Fibroblast of pulmonary artery (primary cell): ENCODE measurements at regions not wholly inside any gene's neighbourhood (a gene's known extent, or its start where the extent isn't known, plus 50 kb on each side); places are given as distances from the start of the nearest gene placed in this dataset.

Experiments used
- DNase-seq: peaks from one replicate; pipeline ENCODE4 v3.0.0-alpha.2; 2010; ENCODE audit warnings: low read depth
- H3K4me3 ChIP-seq: replicated peaks from 2 replicates; pipeline ENCODE4 v1.5.1; 2011; ENCODE audit warnings: low read depth, mild to moderate bottlenecking, control low read depth, low read length, moderate library complexity
- TF ChIP-seq, protein P1 (sequence below): IDR thresholded peaks from 2 replicates; pipeline ENCODE4 v1.5.1; 2011; ENCODE audit warnings: mild to moderate bottlenecking, control low read depth, low read length, inconsistent platforms; ENCODE audit errors: missing control alignments

DNA sequence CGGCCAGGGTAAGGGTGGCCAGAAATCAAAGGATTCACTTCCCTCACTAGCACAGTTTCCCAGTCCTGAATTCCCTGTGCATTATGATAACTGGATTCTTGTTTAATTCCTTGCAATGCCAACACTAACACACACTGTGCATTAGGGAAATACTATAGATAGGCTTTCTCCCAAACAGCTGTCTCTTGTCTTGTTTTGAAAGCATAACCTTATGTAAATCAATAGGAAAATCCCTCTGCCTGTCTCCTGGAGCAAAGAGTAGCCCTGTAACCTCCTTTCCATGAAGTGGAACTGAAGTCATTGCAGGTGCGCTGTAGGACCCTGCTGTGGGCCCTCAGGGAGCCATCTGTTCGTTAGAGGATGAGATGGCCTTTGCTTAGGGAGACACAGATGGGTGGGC, 82.8 kb upstream of the FAM171A1 start:
- no peak overlapping the region for H3K4me3 ChIP-seq
- TF ChIP-seq, protein P1, sequence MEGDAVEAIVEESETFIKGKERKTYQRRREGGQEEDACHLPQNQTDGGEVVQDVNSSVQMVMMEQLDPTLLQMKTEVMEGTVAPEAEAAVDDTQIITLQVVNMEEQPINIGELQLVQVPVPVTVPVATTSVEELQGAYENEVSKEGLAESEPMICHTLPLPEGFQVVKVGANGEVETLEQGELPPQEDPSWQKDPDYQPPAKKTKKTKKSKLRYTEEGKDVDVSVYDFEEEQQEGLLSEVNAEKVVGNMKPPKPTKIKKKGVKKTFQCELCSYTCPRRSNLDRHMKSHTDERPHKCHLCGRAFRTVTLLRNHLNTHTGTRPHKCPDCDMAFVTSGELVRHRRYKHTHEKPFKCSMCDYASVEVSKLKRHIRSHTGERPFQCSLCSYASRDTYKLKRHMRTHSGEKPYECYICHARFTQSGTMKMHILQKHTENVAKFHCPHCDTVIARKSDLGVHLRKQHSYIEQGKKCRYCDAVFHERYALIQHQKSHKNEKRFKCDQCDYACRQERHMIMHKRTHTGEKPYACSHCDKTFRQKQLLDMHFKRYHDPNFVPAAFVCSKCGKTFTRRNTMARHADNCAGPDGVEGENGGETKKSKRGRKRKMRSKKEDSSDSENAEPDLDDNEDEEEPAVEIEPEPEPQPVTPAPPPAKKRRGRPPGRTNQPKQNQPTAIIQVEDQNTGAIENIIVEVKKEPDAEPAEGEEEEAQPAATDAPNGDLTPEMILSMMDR = no peak
- DNase-seq = no peak

DNA sequence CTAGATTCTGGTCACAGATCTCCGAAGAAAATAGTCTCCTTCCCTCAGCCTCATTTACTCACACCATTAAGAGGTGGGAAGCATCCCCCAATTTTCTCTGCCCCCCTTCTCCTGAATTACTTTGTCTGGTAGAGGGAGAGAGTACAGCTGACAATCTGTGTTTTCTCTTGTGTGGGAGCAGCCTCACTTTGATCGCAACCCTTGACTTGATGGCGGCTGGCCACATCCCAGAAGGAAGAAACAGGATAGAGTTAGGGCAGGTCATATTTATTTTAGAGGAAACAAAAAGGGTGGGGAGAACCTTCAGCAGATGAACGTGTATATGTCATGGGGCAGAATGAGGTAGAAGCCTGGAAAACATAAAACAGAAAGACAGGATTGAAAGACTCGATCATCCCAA, 82.4 kb upstream of the FAM171A1 start:
- TF ChIP-seq, protein P1 = no peak
- no peak overlapping the region for H3K4me3 ChIP-seq
- DNase-seq = no peak

DNA sequence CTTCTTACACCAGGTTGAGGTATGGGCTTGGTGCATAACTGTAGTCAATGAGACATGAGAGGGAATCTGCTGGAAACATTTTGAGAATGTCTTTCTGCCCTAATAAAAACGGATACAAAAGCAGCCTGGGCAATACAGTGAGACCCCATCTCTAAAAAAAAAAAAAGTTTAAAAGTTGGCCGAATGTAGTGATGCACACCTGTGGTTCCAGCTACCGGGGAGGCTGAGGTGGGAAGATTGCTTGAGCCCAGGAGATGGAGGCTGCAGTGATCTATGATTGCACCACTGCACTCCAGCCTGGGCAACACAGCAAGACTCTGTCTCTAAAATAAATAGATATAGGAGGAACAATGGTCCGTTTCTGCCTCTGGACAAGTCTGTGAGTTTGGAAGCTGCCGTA, 81.5 kb upstream of the FAM171A1 start:
- no peak for DNase-seq
- TF ChIP-seq, protein P1 = no peak
- H3K4me3 ChIP-seq = no peak overlapping the region

DNA sequence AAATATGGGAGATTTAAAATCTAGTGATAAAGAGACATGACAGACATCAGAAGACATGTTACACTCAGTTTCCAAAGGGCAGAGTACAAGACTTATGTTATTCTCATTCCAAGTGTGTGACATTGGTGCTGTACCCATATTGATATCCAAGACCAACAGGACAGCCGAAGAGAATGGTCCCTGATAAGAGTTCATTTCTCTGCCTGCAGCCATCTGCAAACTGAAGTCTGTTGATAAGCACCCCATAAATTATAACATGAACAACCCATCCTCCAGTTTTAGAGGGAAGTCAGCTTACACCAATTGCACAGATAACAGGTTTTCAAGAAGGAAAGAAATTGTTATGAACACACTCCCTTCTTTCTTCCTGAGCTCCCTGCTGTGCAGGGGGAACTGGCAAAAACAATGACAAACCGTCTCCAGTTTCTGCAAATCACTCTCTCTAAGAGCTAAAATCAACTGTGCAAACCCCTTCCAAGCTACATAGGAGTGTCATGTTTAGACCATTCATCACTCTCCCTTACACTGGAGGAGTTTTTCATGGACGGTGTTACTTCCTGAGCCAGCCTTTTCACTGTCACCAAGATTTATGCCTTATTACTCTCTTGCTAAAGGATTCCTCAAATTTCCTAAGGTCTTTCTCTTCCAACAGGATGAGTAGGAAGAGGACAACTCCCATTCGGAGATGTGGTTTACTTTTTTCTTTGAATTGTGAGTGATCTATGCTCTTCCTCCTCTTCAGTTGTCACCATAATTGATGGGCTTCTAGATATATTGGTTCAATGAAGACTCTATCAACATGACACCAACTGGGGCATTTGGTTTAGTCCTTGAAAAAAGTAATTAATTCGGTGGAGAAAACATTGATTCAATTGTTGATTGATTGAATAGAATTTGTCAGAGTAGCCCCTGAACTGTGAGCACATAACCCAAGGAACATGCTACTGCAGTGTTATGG, 80.3 kb upstream of the FAM171A1 start:
- H3K4me3 ChIP-seq = no peak overlapping the region
- TF ChIP-seq, protein P1 = no peak
- no peak for DNase-seq

DNA sequence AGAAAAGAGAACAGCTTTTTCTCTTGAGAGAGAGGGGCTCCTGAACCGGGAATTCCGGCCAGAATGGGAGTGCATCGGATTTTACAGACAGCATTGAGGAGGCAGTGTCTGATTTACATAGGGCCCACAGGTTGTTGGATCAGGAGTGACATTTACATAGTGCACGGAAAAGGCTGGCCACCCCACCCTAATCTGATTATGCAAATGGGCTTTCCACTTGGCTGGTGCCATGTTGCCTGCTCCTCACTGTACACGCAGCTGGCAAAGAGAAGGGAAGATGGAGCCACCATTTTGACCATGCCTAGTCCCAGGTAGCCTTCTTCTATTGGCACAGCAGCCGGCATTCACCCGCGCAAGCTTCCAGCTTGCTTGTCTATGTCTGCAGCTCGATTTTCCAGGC, 77.5 kb upstream of the FAM171A1 start:
- DNase-seq = no peak
- TF ChIP-seq, protein P1 = no peak
- H3K4me3 ChIP-seq = no peak overlapping the region

DNA sequence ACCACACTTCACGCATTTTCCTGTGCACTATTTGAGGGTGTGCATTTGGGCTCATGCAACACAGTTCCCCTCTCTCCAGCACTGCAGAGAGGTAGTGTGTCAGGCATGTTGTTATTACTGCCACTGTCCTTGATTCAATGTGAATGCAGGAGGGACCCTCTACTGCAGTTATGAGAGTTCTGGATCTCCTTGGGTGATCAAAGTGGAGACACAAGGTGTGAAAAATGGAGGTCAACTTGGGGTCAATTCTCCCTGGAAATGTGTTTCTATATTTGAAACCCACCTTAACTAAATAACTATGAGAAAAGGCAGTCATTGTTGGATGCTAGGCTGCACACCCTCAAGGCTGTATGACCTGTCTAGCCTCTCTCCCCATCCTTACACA, 73.9 kb upstream of the FAM171A1 start:
- H3K4me3 ChIP-seq = no peak overlapping the region
- DNase-seq = no peak
- TF ChIP-seq, protein P1 = no peak
